ACHN (cell line): ENCODE measurements at regions not wholly inside any gene's neighbourhood (a gene's known extent, or its start where the extent isn't known, plus 50 kb on each side); places are given as distances from the start of the nearest gene placed in this dataset.
A peak's percentile ranks its signal among the peaks of the same experiment; 100 is the strongest.
"Not testable (repeated sequence)": the region's sequence is repeated elsewhere in the genome, so short reads cannot be mapped to it uniquely, and the experiment has no call there.

Experiments
- DNase-seq: peaks from one replicate; pipeline ENCODE4 v3.0.0-alpha.2; 2015
- in situ Hi-C: cut with HindIII; loops from 2 replicates; pipeline ENCODE4 v1.10.0; 2017; ENCODE audit warnings: low sequenced_read_pairs, low pct_ligation_motif_present, low pct_unique_long_range_greater_than_20kb

- in situ Hi-C loops, result no loop called here
- DNase-seq, result no peak
These were observed 94.1 kb upstream of the RANBP6 start for GRCh38 chr9:6109571-6109970.

GRCh38 chr9:6106711-6107339, 91.4 kb upstream of the RANBP6 start:
- in situ Hi-C loops, result no loop called here
- DNase-seq, result peak; percentile 38

- no peak for DNase-seq
- in situ Hi-C loops, result no loop called here
These were observed 90.3 kb upstream of the RANBP6 start for GRCh38 chr9:6105738-6106137.

GRCh38 chr9:6104406-6104805, 89.0 kb upstream of the RANBP6 start:
- DNase-seq, in situ Hi-C loops: not testable (repeated sequence)

GRCh38 chr9:6103911-6104310, 88.5 kb upstream of the RANBP6 start:
- in situ Hi-C loops, result not testable (repeated sequence)

GRCh38 chr9:6102336-6102987, 87.0 kb upstream of the RANBP6 start:
- in situ Hi-C loops, result not testable (repeated sequence)
- peak; percentile 11 for DNase-seq

More at GRCh38 chr9:6103911-6104310, 88.5 kb upstream of the RANBP6 start:
- DNase-seq, result not testable (repeated sequence)

GRCh38 chr9:6101725-6102124, 86.3 kb upstream of the RANBP6 start:
- in situ Hi-C loops, DNase-seq: not testable (repeated sequence)

- DNase-seq, in situ Hi-C loops: not testable (repeated sequence)
These were observed 83.9 kb upstream of the RANBP6 start for GRCh38 chr9:6099346-6099745.

- DNase-seq, result no peak
- in situ Hi-C loops, result no loop called here
These were observed 83.0 kb upstream of the RANBP6 start for GRCh38 chr9:6098431-6098830.

GRCh38 chr9:6096821-6097220, 81.4 kb upstream of the RANBP6 start:
- in situ Hi-C loops, result no loop called here
- DNase-seq, result peak; percentile 55

- DNase-seq, result no peak
- in situ Hi-C loops, result no loop called here
These were observed 75.1 kb upstream of the RANBP6 start for GRCh38 chr9:6090277-6091210.

- in situ Hi-C loops, result no loop called here
These were observed 73.9 kb upstream of the RANBP6 start for GRCh38 chr9:6089300-6089699.

GRCh38 chr9:6086006-6086655, 70.7 kb upstream of the RANBP6 start:
- in situ Hi-C loops, result no loop called here
- no peak for DNase-seq

More at GRCh38 chr9:6089300-6089699, 73.9 kb upstream of the RANBP6 start:
- no peak for DNase-seq

- in situ Hi-C loops, result no loop called here
- peak; percentile 89 for DNase-seq
These were observed 64.8 kb upstream of the RANBP6 start for GRCh38 chr9:6080154-6080716.

- in situ Hi-C loops, result no loop called here
- no peak for DNase-seq
These were observed 64.0 kb upstream of the RANBP6 start for GRCh38 chr9:6079386-6079785.

- in situ Hi-C loops, result no loop called here
These were observed 63.1 kb upstream of the RANBP6 start for GRCh38 chr9:6078382-6079105.

GRCh38 chr9:6076851-6077250, 61.4 kb upstream of the RANBP6 start:
- no peak for DNase-seq
- in situ Hi-C loops, result no loop called here

More at GRCh38 chr9:6078382-6079105, 63.1 kb upstream of the RANBP6 start:
- DNase-seq, result no peak

GRCh38 chr9:6073731-6074130, 58.3 kb upstream of the RANBP6 start:
- no peak for DNase-seq
- in situ Hi-C loops, result no loop called here
